Ishikawa (cell line): ENCODE measurements at regions not wholly inside any gene's neighbourhood (a gene's known extent, or its start where the extent isn't known, plus 50 kb on each side); places are given as distances from the start of the nearest gene placed in this dataset.

Experiments
- CEBPB ChIP-seq: IDR thresholded peaks from 2 replicates; pipeline ENCODE4 v1.6.1; 2012
- CREB1 ChIP-seq: IDR thresholded peaks from 2 replicates; pipeline ENCODE4 v1.6.1; 2012; ENCODE audit warnings: low read depth
- EGR1 ChIP-seq: IDR thresholded peaks from 2 replicates; pipeline ENCODE4 v1.6.1; 2012
- EP300 ChIP-seq: IDR thresholded peaks from 2 replicates; pipeline ENCODE4 v1.6.1; 2012; ENCODE audit warnings: borderline replicate concordance
- FOXM1 ChIP-seq: IDR thresholded peaks from 2 replicates; pipeline ENCODE4 v1.6.1; 2012; ENCODE audit warnings: low read depth, borderline replicate concordance
- NFIC ChIP-seq: IDR thresholded peaks from 2 replicates; pipeline ENCODE4 v1.6.1; 2012
- RAD21 ChIP-seq: IDR thresholded peaks from 2 replicates; pipeline ENCODE4 v1.6.1; 2012; ENCODE audit warnings: low read depth
- TAF1 ChIP-seq: IDR thresholded peaks from 2 replicates; pipeline ENCODE4 v1.6.1; 2012; ENCODE audit warnings: low read depth, mild to moderate bottlenecking
- TCF12 ChIP-seq: IDR thresholded peaks from 2 replicates; pipeline ENCODE4 v1.6.1; 2012; ENCODE audit warnings: low read depth
- TEAD4 ChIP-seq: IDR thresholded peaks from 2 replicates; pipeline ENCODE4 v1.6.1; 2012
- USF1 ChIP-seq: IDR thresholded peaks from 2 replicates; pipeline ENCODE4 v1.6.1; 2012
- YY1 ChIP-seq: IDR thresholded peaks from 2 replicates; pipeline ENCODE4 v1.6.1; 2012; ENCODE audit warnings: low read depth
- ZBTB7A ChIP-seq: IDR thresholded peaks from 2 replicates; pipeline ENCODE4 v1.6.1; 2012; ENCODE audit warnings: low read depth
- TF ChIP-seq, protein P1 (sequence below): IDR thresholded peaks from 2 replicates; pipeline ENCODE4 v1.6.1; 2012
- TF ChIP-seq, protein P2 (sequence below): IDR thresholded peaks from 2 replicates; pipeline ENCODE4 v1.6.1; 2012; ENCODE audit warnings: low read depth, mild to moderate bottlenecking

DNA sequence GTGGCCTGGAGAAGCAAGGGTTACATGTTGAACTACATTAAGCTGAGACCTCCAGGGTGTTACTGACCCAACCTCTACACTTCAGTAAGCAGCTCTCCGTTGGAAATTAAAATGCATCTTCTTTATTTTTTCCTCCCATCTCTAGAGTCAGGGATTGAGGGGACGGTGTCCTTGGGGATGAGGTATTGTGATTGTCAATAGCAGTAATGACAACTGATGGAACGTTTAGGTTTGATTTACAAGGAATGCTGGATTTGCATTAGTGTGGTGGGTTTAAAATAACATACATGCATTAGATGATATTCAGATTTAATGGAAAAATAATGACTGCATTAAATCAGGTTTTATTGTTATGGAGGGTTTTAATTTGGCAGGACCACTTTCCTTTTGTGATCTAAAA lies 82.9 kb upstream of the NTRK2 start:
- no peak for TF ChIP-seq TEAD4
- no peak for TF ChIP-seq RAD21
- TF ChIP-seq, protein P1, sequence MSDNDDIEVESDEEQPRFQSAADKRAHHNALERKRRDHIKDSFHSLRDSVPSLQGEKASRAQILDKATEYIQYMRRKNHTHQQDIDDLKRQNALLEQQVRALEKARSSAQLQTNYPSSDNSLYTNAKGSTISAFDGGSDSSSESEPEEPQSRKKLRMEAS: no peak
- TF ChIP-seq USF1: no peak
- no peak for TF ChIP-seq YY1
- TF ChIP-seq TAF1: no peak
- TF ChIP-seq CEBPB: no peak
- no peak for TF ChIP-seq NFIC
- TF ChIP-seq, protein P2, sequence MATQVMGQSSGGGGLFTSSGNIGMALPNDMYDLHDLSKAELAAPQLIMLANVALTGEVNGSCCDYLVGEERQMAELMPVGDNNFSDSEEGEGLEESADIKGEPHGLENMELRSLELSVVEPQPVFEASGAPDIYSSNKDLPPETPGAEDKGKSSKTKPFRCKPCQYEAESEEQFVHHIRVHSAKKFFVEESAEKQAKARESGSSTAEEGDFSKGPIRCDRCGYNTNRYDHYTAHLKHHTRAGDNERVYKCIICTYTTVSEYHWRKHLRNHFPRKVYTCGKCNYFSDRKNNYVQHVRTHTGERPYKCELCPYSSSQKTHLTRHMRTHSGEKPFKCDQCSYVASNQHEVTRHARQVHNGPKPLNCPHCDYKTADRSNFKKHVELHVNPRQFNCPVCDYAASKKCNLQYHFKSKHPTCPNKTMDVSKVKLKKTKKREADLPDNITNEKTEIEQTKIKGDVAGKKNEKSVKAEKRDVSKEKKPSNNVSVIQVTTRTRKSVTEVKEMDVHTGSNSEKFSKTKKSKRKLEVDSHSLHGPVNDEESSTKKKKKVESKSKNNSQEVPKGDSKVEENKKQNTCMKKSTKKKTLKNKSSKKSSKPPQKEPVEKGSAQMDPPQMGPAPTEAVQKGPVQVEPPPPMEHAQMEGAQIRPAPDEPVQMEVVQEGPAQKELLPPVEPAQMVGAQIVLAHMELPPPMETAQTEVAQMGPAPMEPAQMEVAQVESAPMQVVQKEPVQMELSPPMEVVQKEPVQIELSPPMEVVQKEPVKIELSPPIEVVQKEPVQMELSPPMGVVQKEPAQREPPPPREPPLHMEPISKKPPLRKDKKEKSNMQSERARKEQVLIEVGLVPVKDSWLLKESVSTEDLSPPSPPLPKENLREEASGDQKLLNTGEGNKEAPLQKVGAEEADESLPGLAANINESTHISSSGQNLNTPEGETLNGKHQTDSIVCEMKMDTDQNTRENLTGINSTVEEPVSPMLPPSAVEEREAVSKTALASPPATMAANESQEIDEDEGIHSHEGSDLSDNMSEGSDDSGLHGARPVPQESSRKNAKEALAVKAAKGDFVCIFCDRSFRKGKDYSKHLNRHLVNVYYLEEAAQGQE: no peak
- TF ChIP-seq CREB1: no peak
- no peak for TF ChIP-seq EGR1

DNA sequence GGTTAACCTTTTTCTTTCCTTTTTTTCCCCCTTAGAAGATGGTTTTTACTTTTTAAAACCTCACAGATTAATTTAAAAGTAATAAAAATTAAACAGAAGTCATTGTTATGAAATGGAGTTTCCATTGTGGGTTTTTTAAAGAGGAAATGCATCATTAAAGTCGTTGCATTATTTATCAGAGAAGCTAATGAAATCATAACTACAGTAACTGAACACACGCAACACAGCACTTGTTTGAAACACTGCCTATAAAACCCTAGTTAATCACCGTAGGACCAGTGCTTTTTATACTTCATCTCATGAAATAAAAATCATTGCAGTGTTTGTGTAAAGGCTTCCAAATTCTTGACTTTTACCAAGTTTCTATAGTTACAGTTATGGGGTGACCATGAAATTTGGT lies 82.4 kb upstream of the NTRK2 start:
- TF ChIP-seq TEAD4: no peak
- no peak for TF ChIP-seq YY1
- TF ChIP-seq EGR1: no peak
- no peak for TF ChIP-seq ZBTB7A
- no peak for TF ChIP-seq USF1
- TF ChIP-seq, protein P2: no peak
- TF ChIP-seq TAF1: no peak
- no peak for TF ChIP-seq TCF12
- TF ChIP-seq, protein P1: no peak
- no peak for TF ChIP-seq CREB1
- no peak for TF ChIP-seq FOXM1
- no peak for TF ChIP-seq NFIC
- no peak for TF ChIP-seq CEBPB
- TF ChIP-seq RAD21: no peak
- TF ChIP-seq EP300: no peak

GRCh38 chr9:84589542-84589941 lies 80.0 kb upstream of the NTRK2 start:
- no peak for TF ChIP-seq EP300

DNA sequence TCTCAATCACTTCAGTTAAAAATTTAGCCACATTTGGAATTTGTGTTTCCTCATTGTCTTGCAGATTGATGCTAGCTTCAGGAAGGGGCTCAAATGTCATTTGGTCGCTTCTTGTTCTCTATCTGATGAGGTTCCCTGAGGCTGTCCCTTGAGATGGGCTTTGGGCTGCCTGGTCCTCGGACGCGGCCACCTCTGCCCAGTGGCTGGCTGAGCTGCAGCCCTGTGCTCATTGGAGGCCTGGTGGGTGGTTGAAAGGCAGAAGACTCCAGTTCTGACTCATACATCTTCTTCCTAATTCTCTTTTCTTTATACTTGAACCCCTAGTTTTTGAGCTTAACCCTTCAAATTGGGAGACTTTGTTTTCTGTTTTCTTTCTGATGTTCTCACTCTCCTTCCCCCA lies 78.8 kb upstream of the NTRK2 start:
- TF ChIP-seq RAD21 (no peak), TAF1 (no peak), YY1 (no peak), USF1 (no peak), EGR1 (no peak), NFIC (no peak), TCF12 (no peak), CEBPB (no peak), FOXM1 (no peak), CREB1 (no peak), TEAD4 (no peak), EP300 (no peak), ZBTB7A (no peak)
- TF ChIP-seq, protein P1: no peak
- TF ChIP-seq, protein P2: no peak

- TF ChIP-seq NFIC: no peak
Observed at GRCh38 chr9:84592918-84593317, 76.6 kb upstream of the NTRK2 start.
